ENCODE measurements at regions not wholly inside any gene's neighbourhood (a gene's known extent, or its start where the extent isn't known, plus 50 kb on each side); places are given as distances from the start of the nearest gene placed in this dataset.

DNA sequence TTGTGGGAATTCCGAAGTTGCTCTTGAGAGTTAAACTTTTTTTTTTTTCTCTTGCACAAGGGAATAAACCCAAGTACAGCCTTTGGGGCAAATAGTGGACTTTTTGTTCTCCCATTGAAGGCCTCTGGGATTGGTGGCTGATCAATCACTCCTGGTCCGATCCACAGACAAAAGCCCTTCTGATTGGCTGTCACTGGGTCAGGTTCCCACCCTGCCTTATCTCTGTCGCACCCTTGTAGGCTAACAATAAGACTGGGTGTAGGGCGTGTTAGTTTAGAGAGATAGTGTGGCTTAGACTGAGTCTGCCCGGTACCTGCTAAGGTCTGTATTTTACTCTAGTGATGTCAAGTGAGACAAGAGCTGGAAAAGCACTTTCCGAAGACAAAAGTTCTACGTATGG lies 380.8 kb downstream of the NDFIP2 start:
- Histone ChIP-seq H4K20me1 (ENCODE audit: control insufficient read depth, insufficient read depth) (no peaks in the 10 kb centered on the region), H3K4me2 (ENCODE audit: control insufficient read depth, insufficient read depth) (no peak overlapping the region), H3K79me2 (ENCODE audit: control insufficient read depth, insufficient read depth, low read length) (no peaks in the 10 kb centered on the region), H3K9me3 (replicated peaks; ENCODE audit: control insufficient read depth, insufficient read depth, low read length) (no peaks in the 10 kb centered on the region), H2AFZ (ENCODE audit: control insufficient read depth, low read depth, low read length) (no peak overlapping the region), H3K4me1 (ENCODE audit: control insufficient read depth, insufficient read depth, low read length) (no peaks in the 10 kb centered on the region), H3K27me3 (replicated peaks in 1 of 2; ENCODE audit: control insufficient read depth in 2 of 2, insufficient read depth in 2 of 2, low read length in 1 of 2) (no peaks in the 10 kb centered on the region), H3K36me3 (ENCODE audit: control insufficient read depth in 2 of 2, insufficient read depth in 2 of 2, low read length in 1 of 2) (no peaks in the 10 kb centered on the region), H3K9ac (ENCODE audit: control insufficient read depth, insufficient read depth, low read length) (no peak overlapping the region), H3K4me3 (no peak overlapping the region), H3K27ac (ENCODE audit: control insufficient read depth, insufficient read depth) (no peak overlapping the region)
- intact Hi-C loops (cut with micrococcal nuclease; ENCODE audit: unreplicated experiment) (no loop called here), in situ Hi-C loops (cut with MboI) (no loop called here)
- no peak for TF ChIP-seq NFXL1 (IDR thresholded peaks at IDR 0.05; ENCODE audit: borderline replicate concordance)
- TF ChIP-seq MYC (IDR thresholded peaks at IDR 0.05; ENCODE audit: insufficient read depth, insufficient read length, insufficient replicate concordance, low read length, severe bottlenecking): no peak
- TF ChIP-seq RBBP5 (conservative IDR thresholded peaks at IDR 0.05): no peak
- TF ChIP-seq RELA (IDR thresholded peaks at IDR 0.05; ENCODE audit: borderline replicate concordance, partially characterized antibody): no peak
- no peak for TF ChIP-seq FOS (IDR thresholded peaks at IDR 0.05; ENCODE audit: borderline replicate concordance, extremely low read depth, insufficient read length)
- TF ChIP-seq PKNOX1 (IDR thresholded peaks at IDR 0.05): no peak
- TF ChIP-seq, protein P1, sequence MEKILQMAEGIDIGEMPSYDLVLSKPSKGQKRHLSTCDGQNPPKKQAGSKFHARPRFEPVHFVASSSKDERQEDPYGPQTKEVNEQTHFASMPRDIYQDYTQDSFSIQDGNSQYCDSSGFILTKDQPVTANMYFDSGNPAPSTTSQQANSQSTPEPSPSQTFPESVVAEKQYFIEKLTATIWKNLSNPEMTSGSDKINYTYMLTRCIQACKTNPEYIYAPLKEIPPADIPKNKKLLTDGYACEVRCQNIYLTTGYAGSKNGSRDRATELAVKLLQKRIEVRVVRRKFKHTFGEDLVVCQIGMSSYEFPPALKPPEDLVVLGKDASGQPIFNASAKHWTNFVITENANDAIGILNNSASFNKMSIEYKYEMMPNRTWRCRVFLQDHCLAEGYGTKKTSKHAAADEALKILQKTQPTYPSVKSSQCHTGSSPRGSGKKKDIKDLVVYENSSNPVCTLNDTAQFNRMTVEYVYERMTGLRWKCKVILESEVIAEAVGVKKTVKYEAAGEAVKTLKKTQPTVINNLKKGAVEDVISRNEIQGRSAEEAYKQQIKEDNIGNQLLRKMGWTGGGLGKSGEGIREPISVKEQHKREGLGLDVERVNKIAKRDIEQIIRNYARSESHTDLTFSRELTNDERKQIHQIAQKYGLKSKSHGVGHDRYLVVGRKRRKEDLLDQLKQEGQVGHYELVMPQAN (conservative IDR thresholded peaks at IDR 0.05): no peak
- TF ChIP-seq, protein P2, sequence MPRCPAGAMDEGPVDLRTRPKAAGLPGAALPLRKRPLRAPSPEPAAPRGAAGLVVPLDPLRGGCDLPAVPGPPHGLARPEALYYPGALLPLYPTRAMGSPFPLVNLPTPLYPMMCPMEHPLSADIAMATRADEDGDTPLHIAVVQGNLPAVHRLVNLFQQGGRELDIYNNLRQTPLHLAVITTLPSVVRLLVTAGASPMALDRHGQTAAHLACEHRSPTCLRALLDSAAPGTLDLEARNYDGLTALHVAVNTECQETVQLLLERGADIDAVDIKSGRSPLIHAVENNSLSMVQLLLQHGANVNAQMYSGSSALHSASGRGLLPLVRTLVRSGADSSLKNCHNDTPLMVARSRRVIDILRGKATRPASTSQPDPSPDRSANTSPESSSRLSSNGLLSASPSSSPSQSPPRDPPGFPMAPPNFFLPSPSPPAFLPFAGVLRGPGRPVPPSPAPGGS (IDR thresholded peaks at IDR 0.05; ENCODE audit: borderline replicate concordance, insufficient read depth, low read depth, low read length, poor library complexity, severe bottlenecking): no peak
- no peak for TF ChIP-seq MEF2A (IDR thresholded peaks at IDR 0.05; ENCODE audit: insufficient read depth, low read depth, low read length)
- no peak for TF ChIP-seq CEBPB (IDR thresholded peaks at IDR 0.05; ENCODE audit: borderline replicate concordance in 1 of 2, low read depth in 2 of 2, low read length in 2 of 2)
- TF ChIP-seq HDAC2 (IDR thresholded peaks at IDR 0.05): no peak
- no peak for TF ChIP-seq ZBED1 (IDR thresholded peaks at IDR 0.05; ENCODE audit: borderline replicate concordance)
- CTCF ChIA-PET: interaction anchor here (0.6 to 1.1 kb wide), 2 partner anchors 9 to 702 kb away, joined by 3 read pairs; no protein-coding TSS in a partner anchor
- no TSS peak for BruUV-seq (replicated peaks)
- DNase-seq (ENCODE audit: low read depth, low spot score) (no peak), FAIRE-seq (no peak), ATAC-seq (no peak)
- RAD21 ChIA-PET (ENCODE audit: unreplicated experiment): no interaction called here
- POLR2A ChIA-PET: interaction anchor here (0.6 kb wide), 1 partner anchor 59 kb away, joined by 3 read pairs; no protein-coding TSS in a partner anchor
- SMC1A ChIA-PET (ENCODE audit: uncharacterized antibody, unreplicated experiment): interaction anchor here (0.5 to 1.5 kb wide), 4 partner anchors 9 to 1114 kb away, joined by 3 to 5 read pairs (median 4); no protein-coding TSS in a partner anchor
- WGBS (ENCODE audit: insufficient coverage, insufficient replicate concordance, low lambda C conversion rate, missing lambda C conversion rate): 28% methylated on average over 7 of the region's 7 CpGs

All from GM12878 (cell line).